ENCODE measurements at regions not wholly inside any gene's neighbourhood (a gene's known extent, or its start where the extent isn't known, plus 50 kb on each side); places are given as distances from the start of the nearest gene placed in this dataset.

DNA sequence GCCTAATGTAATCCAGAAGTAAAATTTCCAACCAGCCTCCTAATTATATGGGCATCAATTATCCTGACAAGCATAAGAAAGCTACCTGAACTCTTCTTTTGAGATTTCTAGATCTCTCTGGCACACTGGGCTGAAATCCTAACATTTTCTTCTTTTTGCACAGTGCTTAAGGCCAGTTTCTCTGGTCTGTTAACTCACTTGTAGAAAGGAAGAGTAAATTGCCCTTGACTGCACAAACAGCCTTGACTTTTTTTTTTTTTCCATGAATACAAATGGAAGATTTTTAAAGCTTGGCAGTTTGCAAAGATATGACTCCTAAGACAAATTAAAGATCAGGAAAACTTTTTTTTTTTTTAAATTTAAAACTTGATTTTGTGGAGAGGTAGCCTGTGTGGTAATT lies 291.2 kb upstream of the MON1B start:
- no peak overlapping the region for H3K27ac ChIP-seq (ENCODE audit: low read length)
- no peaks in the 10 kb centered on the region for H3K9me3 ChIP-seq (ENCODE audit: low read length)
- peaks cover 17% of the 10 kb centered on the region for H3K27me3 ChIP-seq (ENCODE audit: low read length)
- no peak overlapping the region for H2AFZ ChIP-seq (ENCODE audit: low read length)
- no peak overlapping the region for H3K4me2 ChIP-seq (ENCODE audit: low read length)
- DNase-seq (no peak), ATAC-seq (no peak)
- CTCF ChIA-PET: no interaction called here
- BruUV-seq (replicated peaks): no TSS peak
- H4K20me1 ChIP-seq (ENCODE audit: low read length): no peaks in the 10 kb centered on the region
- no peaks in the 10 kb centered on the region for H3K79me2 ChIP-seq (ENCODE audit: low read length)
- no peak overlapping the region for H3K9ac ChIP-seq (ENCODE audit: low read length)
- no peaks in the 10 kb centered on the region for H3K9me2 ChIP-seq (replicated peaks; ENCODE audit: low read length)
- H3K4me1 ChIP-seq (ENCODE audit: insufficient read depth, low read length): peaks cover 4% of the 10 kb centered on the region; the same call in 1 of the 2 replicates
- POLR2A ChIA-PET (ENCODE audit: unreplicated experiment): interaction anchor here (0.7 kb wide), 1 partner anchor 55 kb away, joined by 5 read pairs; no protein-coding TSS in a partner anchor
- TF ChIP-seq EZH2phosphoT487 (IDR thresholded peaks at IDR 0.05; ENCODE audit: borderline replicate concordance, low read length) (no peak), EZH2 (IDR thresholded peaks at IDR 0.05; ENCODE audit: low read length, unreplicated experiment) (no peak)
- TF ChIP-seq, protein P1, sequence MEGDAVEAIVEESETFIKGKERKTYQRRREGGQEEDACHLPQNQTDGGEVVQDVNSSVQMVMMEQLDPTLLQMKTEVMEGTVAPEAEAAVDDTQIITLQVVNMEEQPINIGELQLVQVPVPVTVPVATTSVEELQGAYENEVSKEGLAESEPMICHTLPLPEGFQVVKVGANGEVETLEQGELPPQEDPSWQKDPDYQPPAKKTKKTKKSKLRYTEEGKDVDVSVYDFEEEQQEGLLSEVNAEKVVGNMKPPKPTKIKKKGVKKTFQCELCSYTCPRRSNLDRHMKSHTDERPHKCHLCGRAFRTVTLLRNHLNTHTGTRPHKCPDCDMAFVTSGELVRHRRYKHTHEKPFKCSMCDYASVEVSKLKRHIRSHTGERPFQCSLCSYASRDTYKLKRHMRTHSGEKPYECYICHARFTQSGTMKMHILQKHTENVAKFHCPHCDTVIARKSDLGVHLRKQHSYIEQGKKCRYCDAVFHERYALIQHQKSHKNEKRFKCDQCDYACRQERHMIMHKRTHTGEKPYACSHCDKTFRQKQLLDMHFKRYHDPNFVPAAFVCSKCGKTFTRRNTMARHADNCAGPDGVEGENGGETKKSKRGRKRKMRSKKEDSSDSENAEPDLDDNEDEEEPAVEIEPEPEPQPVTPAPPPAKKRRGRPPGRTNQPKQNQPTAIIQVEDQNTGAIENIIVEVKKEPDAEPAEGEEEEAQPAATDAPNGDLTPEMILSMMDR (conservative IDR thresholded peaks at IDR 0.05; ENCODE audit: low read depth, low read length): no peak
- intact Hi-C loops (cut with micrococcal nuclease): no loop called here
- H3F3A ChIP-seq (ENCODE audit: low read length, unreplicated experiment): no peaks in the 10 kb centered on the region
- no peak overlapping the region for H3K4me3 ChIP-seq (ENCODE audit: low read length)
- H3K36me3 ChIP-seq (ENCODE audit: low read depth, low read length): no peaks in the 10 kb centered on the region

DNA sequence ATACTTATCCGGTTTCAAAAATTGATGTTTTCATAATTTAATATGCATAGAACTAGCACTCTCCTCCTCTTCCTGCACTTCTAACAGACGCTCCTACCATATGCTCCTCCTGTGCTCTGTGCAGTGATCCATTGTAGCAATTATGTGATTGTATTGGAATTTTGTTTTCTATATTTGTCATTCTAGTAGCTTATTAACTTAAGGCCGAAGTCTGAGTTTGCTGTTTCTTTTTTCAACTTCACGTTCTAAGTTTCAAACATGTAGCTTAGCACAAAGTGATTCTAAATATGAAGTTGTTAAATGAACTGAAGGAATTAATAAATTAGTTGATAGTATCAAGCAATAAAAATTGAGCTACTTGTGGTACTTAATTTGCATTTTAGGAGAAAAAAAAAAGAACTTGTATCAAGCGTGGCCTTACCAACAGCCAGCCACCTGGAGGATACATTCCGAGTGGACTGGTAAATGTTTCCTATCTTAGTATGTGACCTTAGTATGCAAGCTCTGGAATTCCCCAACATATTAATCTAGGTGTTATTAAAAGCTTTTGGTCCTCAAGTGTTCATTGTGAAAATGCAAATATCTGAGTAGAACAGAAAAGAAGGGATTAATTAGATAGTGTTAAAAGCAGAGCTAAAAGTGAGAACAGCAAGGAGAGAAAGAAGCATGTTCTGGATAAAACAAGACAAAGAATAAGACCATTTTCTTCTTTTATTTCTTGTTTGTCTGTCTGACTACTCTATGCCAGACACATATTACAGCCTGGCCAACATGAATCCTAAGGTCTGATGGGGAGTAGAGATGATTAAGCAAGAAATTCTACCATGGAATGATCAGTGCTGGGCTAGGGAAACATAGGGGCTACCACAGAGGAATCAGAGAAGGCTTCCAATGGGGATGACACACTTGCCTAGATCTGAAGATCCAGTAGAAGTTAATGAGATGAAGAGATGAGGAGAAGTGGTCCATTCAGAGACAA lies 290.4 kb upstream of the MON1B start:
- ChIA-PET POLR2A (ENCODE audit: unreplicated experiment) (no interaction called here), CTCF (no interaction called here)
- ATAC-seq (no peak), DNase-seq (no peak)
- TF ChIP-seq, protein P1 (conservative IDR thresholded peaks at IDR 0.05; ENCODE audit: low read depth, low read length): no peak
- TF ChIP-seq EZH2 (IDR thresholded peaks at IDR 0.05; ENCODE audit: low read length, unreplicated experiment) (no peak), EZH2phosphoT487 (IDR thresholded peaks at IDR 0.05; ENCODE audit: borderline replicate concordance, low read length) (no peak)
- Histone ChIP-seq H3K4me2 (ENCODE audit: low read length) (no peak overlapping the region), H3K36me3 (ENCODE audit: low read depth, low read length) (no peaks in the 10 kb centered on the region), H3K4me3 (ENCODE audit: low read length) (no peak overlapping the region), H3K9ac (ENCODE audit: low read length) (no peak overlapping the region), H3K27ac (ENCODE audit: low read length) (no peak overlapping the region), H3K79me2 (ENCODE audit: low read length) (no peaks in the 10 kb centered on the region), H4K20me1 (ENCODE audit: low read length) (no peaks in the 10 kb centered on the region), H3K27me3 (ENCODE audit: low read length) (peaks cover 21% of the 10 kb centered on the region), H3K9me3 (ENCODE audit: low read length) (no peaks in the 10 kb centered on the region), H3F3A (ENCODE audit: low read length, unreplicated experiment) (no peaks in the 10 kb centered on the region), H2AFZ (ENCODE audit: low read length) (no peak overlapping the region), H3K9me2 (replicated peaks; ENCODE audit: low read length) (no peaks in the 10 kb centered on the region), H3K4me1 (ENCODE audit: insufficient read depth, low read length) (peaks cover 4% of the 10 kb centered on the region; the same call in 1 of the 2 replicates)
- no TSS peak for BruUV-seq (replicated peaks)
- intact Hi-C loops (cut with micrococcal nuclease): no loop called here

DNA sequence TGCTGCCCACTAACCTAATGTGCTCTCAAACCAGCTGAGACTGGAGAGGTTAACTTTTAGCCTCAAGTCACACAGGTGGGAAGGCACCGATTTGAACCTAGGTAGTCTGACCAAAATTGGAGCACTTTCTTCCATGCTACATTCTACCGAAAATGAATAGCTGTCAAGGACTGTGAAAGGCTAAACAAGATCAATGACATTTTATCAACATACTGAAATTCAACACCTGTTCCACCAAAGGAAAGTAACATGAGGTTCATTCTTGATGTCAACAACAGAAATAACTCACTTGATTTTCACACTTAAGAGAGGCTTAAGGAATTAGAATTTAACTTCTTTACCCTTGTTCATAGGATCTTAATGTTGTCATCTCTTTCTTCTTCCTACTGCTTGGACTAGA lies 284.4 kb upstream of the MON1B start:
- DNase-seq: no peak

More for the DNA sequence above, 284.4 kb upstream of the MON1B start:
- ChIA-PET POLR2A (ENCODE audit: unreplicated experiment) (no interaction called here), CTCF (no interaction called here)
- Histone ChIP-seq H3K27ac (ENCODE audit: low read length) (no peak overlapping the region), H3K9me3 (ENCODE audit: low read length) (no peaks in the 10 kb centered on the region), H3K27me3 (ENCODE audit: low read length) (peaks cover 46% of the 10 kb centered on the region), H4K20me1 (ENCODE audit: low read length) (no peaks in the 10 kb centered on the region), H3K4me2 (ENCODE audit: low read length) (no peak overlapping the region), H3F3A (ENCODE audit: low read length, unreplicated experiment) (no peaks in the 10 kb centered on the region), H3K36me3 (ENCODE audit: low read depth, low read length) (no peaks in the 10 kb centered on the region), H3K9ac (ENCODE audit: low read length) (no peak overlapping the region), H3K4me3 (ENCODE audit: low read length) (no peak overlapping the region), H3K9me2 (replicated peaks; ENCODE audit: low read length) (no peaks in the 10 kb centered on the region), H3K4me1 (ENCODE audit: insufficient read depth, low read length) (no peaks in the 10 kb centered on the region), H3K79me2 (ENCODE audit: low read length) (no peaks in the 10 kb centered on the region), H2AFZ (ENCODE audit: low read length) (no peak overlapping the region)
- TF ChIP-seq EZH2 (IDR thresholded peaks at IDR 0.05; ENCODE audit: low read length, unreplicated experiment) (no peak), EZH2phosphoT487 (IDR thresholded peaks at IDR 0.05; ENCODE audit: borderline replicate concordance, low read length) (no peak)
- TF ChIP-seq, protein P1 (conservative IDR thresholded peaks at IDR 0.05; ENCODE audit: low read depth, low read length): no peak
- BruUV-seq (replicated peaks): no TSS peak
- intact Hi-C loops (cut with micrococcal nuclease): no loop called here
- no peak for ATAC-seq
